Daoy (cell line): ENCODE measurements at regions not wholly inside any gene's neighbourhood (a gene's known extent, or its start where the extent isn't known, plus 50 kb on each side); places are given as distances from the start of the nearest gene placed in this dataset.
A peak's percentile ranks its signal among the peaks of the same experiment; 100 is the strongest.
"Not testable (repeated sequence)": the region's sequence is repeated elsewhere in the genome, so short reads cannot be mapped to it uniquely, and the experiment has no call there.

ENCODE experiments used
- DNase-seq: peaks from one replicate; pipeline ENCODE4 v3.0.0-alpha.2; 2015; ENCODE audit warnings: low read depth

GRCh38 chr6:141969768-141970415 is 162.8 kb upstream of the GJE1 start:
- DNase-seq = peak; percentile 17

GRCh38 chr6:141969201-141969600 is 163.5 kb upstream of the GJE1 start:
- DNase-seq = peak; percentile 25

- no peak for DNase-seq
Observed at GRCh38 chr6:141968632-141969031, 164.1 kb upstream of the GJE1 start.

GRCh38 chr6:141965016-141965545 is 167.6 kb upstream of the GJE1 start:
- no peak for DNase-seq

- DNase-seq = no peak
Observed at GRCh38 chr6:141963543-141964295, 169.0 kb upstream of the GJE1 start.

- DNase-seq = no peak
Observed at GRCh38 chr6:141957271-141957670, 175.5 kb upstream of the GJE1 start.

GRCh38 chr6:141956868-141957267 is 175.9 kb upstream of the GJE1 start:
- no peak for DNase-seq

- no peak for DNase-seq
Observed at GRCh38 chr6:141956046-141956761, 176.5 kb upstream of the GJE1 start.

- DNase-seq = no peak
Observed at GRCh38 chr6:141953072-141953471, 179.7 kb upstream of the GJE1 start.

- DNase-seq = no peak
Observed at GRCh38 chr6:141946502-141946901, 186.2 kb upstream of the GJE1 start.

GRCh38 chr6:141938664-141939063 is 194.1 kb upstream of the GJE1 start:
- DNase-seq = no peak

GRCh38 chr6:141932685-141933084 is 200.0 kb upstream of the GJE1 start:
- DNase-seq = no peak

GRCh38 chr6:141926200-141926900 is 206.4 kb upstream of the GJE1 start:
- DNase-seq = not testable (repeated sequence)

GRCh38 chr6:141925001-141925400 is 207.7 kb upstream of the GJE1 start:
- no peak for DNase-seq

GRCh38 chr6:141922898-141923297 is 209.8 kb upstream of the GJE1 start:
- no peak for DNase-seq

GRCh38 chr6:141916682-141917505 is 215.8 kb upstream of the GJE1 start:
- DNase-seq = peak; percentile 20

GRCh38 chr6:141914646-141915045 is 218.1 kb upstream of the GJE1 start:
- DNase-seq = peak; percentile 13

GRCh38 chr6:141906569-141907080 is 226.1 kb upstream of the GJE1 start:
- DNase-seq = no peak

- DNase-seq = no peak
Observed at GRCh38 chr6:141890661-141891060, 242.1 kb upstream of the GJE1 start.

GRCh38 chr6:141884850-141885249 is 247.9 kb upstream of the GJE1 start:
- DNase-seq = no peak

- no peak for DNase-seq
Observed at GRCh38 chr6:141878686-141879085, 254.0 kb upstream of the GJE1 start.
